HG02798 (cell line): ENCODE measurements at regions not wholly inside any gene's neighbourhood (a gene's known extent, or its start where the extent isn't known, plus 50 kb on each side); places are given as distances from the start of the nearest gene placed in this dataset.
"Not testable (repeated sequence)": the region's sequence is repeated elsewhere in the genome, so short reads cannot be mapped to it uniquely, and the experiment has no call there.

ENCODE experiments used
- ATAC-seq: cut with Tn5 transposase; IDR thresholded peaks from one replicate; pipeline ENCODE4 v1.9.1; 2021; ENCODE audit warnings: mild to moderate bottlenecking; ENCODE audit not compliant: unreplicated experiment, poor library complexity

DNA sequence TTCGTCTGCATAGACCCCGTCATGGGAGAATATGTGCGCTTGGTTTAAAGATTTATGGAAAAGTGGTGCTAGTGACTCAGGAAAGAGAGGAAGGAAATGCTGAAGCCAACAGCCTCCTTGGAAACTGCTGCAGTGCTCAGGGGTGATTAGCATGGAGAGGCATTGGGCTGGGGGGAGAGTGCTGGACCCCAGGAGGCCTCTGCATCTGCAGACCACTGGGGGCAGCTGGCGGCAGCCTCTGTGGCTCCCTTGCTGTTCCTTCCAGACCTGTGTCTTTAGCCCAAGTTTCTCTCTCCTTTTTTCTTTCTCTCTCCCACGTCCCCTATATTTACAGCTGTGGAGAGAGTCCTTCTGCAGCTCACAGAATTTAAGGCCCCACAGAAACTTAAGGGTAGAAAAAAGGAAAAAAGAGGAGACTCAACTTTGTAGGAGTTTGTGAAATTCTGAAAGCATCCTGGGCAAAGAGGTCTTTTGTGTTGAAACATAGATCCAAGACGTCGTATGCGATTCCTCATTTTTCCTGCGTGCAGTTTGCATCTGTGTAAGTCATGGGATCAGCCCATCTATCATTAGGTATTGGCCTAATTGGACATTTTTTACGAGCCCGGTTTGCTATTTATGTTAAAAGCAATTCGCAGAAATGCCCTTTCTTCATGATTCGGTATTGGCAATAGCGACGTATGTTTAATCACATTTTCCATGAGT is 116.2 kb upstream of the ZNF536 start:
- ATAC-seq: no peak

DNA sequence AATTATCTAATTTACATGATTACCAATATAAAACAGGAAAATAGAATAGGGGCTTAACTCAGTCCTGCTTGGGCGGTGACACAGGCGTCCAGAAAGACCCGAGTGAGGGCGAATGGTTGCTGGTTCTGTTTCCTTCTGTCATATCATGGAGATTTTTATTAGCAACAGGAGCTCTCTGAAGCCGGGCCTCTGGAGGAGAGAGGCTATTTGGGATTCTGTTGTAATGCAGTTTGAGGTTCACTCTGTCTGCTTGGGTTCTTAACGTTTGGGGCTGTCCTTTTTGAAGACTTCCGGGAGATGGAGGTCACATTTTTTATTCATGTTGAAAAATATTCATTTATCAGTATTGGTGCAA is 115.7 kb upstream of the ZNF536 start:
- ATAC-seq: no peak

DNA sequence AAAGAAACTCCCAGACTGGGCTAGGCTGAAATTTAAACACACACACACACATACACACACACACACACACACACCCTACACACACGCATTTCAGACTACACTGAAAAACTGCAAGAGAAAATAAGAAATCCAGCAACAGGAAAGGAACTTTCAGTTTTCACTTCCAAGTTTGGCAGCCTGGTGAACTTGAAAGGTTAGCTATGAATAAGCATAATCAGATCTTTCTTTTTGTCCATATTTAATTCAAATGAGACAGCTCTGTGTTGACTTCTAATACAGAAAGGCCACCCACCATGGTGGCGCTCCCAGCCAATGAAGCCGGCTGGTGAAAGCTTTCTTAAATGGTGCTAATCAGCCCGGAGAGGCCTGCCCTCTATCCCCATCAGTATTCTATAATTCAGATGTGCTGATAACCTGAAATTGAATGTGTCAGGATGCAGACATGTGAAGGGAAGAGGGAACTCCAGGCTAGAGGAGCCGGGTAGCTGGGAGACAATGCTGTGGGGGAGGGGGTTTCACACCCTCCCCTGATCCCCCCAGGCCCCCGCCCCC is 108.3 kb upstream of the ZNF536 start:
- ATAC-seq: no peak

DNA sequence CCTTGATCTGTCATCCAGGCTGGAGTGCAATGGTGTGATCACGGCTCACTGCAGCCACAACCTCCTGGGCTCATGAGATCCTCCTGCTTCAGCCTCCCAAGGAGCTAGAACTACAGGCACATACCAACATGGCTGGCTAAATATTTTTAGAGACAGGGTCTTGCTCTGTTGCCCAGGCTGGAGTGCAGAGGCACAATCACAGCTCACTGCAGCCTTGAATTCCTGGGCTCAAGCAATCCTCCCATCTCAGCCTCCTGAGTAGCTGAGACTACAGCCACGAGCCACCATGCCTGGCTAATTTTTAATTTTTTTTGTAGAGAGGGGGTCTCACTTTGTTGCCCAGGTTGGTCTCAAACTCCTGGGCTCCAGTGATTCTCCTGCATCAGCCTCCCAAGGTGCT is 106.3 kb upstream of the ZNF536 start:
- not testable (repeated sequence) for ATAC-seq

DNA sequence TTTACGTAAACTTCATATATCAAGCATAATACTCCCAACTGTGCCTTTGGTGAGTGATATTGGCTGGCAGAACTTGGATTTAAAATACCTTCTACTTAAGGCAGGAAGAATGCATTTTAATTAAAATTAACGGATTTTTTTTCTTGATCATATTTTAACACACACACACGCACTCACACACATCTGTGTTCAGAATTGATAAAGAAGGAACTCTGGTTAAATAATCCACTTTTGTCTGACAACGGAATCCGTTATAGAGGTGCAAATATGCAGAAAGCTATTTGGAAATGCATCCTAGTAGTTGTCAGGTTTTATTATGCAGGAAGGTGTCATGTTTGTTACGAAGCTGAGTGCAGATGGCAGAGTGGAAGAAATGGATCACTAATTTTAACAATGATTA is 105.5 kb upstream of the ZNF536 start:
- ATAC-seq: no peak

DNA sequence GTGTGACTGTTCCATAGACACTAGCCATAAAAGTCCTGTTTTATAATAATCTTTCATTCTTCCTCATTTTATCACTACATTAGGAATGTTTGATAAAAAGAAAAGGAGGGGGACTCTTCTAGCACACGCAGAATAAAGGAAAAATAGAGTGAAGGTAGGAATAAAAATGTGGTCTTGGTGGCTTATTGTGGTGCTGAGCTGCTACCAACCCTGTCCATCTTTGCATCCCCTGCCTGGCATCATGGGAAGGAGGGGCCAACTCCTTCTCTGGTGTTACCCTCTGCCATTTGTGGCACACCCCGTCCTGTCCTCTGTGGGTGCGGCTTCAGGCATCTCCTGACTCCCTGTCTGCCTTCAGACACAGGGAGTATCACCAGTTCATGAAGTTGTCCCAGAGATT is 104.9 kb upstream of the ZNF536 start:
- no peak for ATAC-seq

DNA sequence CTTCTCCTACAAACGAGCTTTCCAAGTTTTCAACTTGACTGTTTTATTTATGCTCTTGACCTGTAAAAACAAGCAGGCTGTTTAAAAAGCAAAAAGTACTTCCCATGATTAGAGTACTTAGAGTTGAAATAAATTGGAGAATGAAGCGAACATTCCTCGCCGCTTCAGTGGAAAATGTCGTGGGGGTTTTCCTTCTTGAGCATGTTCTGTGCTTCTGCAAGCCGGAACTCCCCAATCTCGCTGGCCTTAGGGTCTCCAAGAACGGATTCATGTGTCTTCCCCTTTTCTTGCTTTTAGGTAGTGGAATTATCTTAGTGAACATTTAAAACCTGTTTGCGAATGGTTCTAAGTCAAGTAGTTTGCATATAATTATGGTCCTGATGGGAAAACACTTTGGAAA is 103.6 kb upstream of the ZNF536 start:
- no peak for ATAC-seq

DNA sequence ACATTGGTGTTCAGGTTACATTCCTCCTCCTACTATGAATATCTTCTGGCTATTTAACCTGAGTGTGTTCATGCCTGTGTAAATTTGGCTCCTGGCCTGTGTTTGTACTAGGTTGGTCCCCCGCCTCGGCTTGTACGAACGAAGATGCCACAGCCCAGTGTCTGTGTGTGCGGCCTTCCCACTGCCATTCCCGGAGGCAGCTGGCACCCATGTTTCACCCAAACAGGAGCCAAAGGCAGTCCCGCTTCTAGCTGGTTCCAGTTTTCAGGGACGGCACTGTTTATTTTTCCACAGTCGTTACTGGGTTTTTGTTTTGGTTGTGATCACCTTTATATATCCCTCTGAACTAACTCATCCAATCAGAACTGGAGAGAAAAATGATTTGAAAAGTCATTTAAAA is 102.5 kb upstream of the ZNF536 start:
- no peak for ATAC-seq

DNA sequence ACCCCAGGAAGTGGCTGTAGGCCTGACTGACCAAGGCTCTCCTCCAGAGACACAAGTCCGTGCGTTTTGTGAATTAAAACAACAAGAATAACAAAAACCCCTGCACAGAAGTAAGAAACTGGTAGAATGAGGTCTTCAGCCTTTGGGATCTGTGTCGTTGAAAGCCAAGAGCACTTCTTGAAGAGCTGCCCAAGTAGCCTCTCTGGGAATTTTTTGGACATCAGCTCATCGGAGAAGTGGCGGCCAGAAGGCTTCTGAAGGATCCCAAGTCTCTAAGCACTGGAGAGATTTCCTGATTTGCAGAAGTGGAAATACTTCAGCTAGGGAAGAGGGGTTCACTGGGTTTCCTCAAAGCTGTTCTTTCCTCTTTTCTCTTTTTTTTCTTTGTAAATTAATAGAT is 100.4 kb upstream of the ZNF536 start:
- no peak for ATAC-seq

DNA sequence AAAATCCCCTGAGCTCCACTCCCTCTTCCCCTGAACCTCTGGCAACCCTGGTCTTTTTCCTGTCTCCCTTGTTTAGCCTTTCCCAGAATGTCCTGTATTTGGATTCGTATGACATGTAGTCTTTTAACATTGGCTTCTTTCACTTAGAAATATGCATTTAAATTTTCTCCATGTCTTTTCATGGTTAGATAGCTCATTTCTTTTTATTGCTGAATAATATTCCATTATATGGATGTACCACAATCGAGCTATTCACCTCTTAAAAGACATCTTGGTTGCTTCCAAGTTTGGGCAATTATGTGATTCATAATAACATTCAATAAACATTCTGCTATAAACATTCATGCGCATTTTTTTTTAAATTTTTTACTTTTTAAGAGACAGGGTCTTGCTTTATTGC is 99.6 kb upstream of the ZNF536 start:
- no peak for ATAC-seq

DNA sequence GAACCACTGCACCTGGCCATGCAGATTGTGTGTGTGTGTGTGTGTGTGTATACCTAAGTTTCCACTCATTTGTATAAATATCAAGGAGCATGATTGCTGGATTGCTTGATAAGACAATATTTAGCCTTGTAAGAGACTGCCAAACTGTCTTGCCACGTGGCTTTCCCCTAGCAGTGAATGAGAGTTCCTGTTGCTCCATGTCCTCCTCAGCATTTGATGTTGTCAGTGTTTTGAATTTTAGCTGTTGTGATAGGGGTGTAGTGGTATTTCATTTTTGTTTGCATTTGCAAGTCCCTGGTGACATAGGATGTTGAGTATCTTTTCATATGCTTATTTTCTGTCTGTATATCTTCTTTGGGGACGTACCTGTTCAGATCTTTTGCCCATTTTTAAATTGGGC is 99.0 kb upstream of the ZNF536 start:
- ATAC-seq: no peak

DNA sequence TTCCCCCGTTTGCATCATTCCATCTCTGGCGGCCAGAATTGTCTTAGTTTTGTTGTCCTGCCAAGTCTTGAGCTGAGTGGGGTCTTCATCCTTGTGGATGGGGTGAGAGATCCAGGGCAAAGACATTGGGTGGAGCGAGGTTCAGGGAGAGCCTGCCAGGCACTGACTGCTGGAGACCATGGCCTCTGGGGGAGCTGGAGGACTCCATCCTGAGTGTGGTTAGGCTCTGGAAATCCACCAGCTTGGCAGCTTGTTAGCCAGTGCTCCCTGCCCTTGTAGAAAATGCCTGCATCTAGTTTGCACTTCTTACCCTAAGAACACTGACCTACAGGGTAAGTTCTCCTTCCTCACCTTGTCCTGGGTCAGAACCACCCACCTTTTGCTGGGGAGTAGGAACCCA is 97.2 kb upstream of the ZNF536 start:
- no peak for ATAC-seq

DNA sequence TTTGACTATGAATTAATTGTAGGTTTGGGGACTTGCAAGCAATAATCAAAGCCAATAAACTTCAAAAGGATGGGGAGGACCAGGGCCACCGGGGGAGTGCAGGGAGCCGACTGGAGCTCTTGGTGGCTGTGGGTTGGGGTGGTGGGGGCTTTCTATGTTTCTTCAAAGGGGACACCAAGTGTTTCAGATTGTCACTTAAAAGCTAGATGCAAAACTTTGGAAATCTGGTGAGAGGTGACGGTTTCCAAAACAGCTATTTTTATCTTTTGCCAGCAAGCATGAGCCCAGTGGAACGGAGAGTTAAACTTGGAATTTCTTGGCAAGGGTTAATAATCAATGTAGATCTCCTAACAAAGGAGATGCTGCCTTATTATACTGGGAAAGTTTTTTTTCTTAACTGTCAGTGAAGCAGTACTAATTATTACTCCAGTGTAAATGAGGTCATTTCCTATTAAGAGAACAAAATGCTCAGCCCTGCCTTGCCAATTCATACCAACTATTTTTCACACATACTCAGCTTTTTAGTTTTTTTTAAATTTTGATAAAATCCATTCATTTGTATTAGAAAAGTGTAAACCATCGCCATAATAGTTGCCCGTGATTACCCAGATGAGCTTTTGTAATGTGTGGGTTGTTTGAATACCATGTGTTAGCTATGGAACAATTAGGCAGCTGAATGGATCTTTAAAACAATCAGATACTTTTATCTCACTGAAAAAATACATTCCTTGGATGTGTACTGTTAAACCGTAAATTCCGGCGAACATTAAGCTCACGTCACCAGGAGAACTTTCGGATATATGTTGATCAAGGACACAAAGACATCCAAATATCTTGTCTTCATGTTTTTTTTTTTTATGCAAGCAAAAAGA is 95.9 kb upstream of the ZNF536 start:
- no peak for ATAC-seq

DNA sequence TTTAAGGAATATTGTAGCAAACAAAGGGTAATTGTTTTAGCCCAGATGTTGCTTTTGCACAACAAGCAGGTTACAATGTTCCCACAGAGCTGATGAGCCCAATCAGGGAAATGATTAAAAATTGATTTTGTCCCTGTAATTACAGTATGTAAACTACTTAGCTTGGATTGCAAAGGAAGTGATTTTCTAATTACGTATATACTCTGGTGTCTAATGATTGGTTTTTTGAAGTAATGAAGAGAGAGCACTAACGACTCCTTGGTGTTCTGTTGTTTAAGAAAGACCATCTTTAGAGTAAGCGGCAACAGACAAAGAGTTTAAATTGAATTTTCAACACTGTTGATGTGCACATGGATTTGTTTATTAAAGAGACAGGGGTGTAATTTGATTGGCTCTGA is 95.3 kb upstream of the ZNF536 start:
- ATAC-seq: no peak

DNA sequence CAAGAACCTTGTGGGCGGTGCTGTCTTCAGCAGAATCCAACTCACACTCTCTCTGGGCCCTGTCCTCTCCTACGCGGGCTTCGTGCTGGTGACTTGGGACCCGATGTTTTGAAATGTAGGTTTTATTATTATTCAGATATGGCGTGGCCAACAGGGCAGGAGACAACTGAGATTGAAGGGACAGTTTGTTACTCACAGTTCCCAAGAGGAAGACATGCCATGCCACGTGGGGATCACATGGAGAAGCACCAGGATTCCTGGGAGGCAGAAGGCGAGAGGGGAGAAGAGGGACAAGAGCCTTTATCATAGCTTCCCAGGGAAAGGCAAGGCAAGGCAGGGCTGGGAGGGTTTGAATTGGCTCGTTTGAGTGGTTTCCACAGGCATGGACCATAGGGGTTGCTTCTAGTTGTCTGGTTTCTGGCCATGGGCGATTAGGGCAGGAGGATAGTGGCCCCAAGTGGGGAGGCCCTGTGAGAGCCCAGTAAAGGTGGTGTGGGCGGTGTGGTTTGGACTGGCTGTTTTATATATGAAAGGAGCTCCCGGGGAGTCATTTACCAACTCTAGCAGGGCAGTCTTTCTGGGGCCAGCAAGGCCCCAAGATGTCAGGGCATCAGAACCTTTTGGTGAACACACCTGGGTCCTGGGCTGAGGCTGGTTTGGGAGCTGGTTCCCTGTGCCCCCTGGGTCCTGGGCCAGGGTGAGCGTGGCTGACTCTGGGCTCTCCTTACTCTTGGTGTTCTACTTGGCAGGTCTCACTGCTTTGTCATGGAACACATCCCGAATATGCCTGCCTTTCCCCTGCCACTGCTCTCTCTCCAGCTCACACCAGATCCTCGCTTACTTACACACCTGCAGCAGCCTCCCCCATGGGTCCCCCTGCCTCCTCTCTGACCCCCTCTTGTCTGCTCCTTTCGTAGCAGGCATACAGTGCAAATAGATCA is 94.0 kb upstream of the ZNF536 start:
- ATAC-seq: no peak

DNA sequence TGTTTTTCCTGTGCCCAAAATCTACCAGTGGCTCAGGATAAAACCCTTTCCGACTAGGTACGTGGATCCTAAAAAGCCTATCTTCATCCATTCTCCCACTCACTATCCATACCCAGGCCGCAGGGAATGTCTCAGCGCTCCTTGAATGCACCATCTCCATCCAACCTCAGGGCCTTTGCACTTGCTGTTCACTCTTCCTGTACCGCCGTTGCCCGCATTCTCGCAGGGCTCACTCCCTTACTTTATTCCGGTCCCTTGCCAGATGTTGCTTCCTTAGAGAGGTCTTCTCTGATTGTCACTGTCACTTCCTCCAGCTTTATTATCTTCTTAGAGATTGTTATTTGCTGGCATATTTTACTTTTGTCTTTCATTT is 93.3 kb upstream of the ZNF536 start:
- no peak for ATAC-seq

DNA sequence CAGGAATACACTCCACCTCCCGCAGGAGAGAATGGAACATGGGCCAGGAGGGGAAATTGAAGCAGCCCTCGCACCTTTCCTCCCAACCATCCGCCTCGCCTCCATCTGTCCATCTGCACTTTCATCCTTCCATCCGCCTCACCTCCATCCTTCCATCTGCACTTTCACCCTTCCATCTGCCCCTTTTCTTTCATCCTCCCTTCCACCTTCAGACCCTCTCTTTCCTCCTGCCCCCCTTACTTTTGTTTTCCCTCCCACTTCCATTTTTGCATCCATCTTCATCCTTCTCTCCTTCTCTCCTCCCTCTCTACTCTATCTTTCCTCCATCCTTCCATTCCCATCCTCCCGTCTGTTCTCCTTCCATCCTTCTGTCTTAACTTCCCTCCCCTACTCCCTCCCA is 92.2 kb upstream of the ZNF536 start:
- no peak for ATAC-seq

DNA sequence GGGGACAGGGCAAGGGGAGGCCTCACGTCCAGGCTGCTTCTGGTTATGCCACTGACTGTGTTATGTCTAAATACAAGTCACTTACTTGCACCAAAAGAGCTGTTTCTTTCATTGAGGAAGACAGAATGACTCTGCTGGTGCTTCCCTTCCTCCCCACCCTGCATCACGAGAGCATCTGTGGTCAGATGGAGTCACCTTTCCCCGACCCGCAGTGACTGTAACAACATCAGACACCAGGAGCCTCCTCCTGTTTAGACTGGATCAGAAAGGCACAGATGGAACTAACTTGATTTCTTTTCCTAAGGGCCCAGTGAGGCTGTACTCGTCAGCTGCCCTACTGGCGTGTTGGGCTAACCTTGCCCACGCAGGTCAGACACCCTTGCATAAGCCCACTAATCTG is 90.3 kb upstream of the ZNF536 start:
- no peak for ATAC-seq

DNA sequence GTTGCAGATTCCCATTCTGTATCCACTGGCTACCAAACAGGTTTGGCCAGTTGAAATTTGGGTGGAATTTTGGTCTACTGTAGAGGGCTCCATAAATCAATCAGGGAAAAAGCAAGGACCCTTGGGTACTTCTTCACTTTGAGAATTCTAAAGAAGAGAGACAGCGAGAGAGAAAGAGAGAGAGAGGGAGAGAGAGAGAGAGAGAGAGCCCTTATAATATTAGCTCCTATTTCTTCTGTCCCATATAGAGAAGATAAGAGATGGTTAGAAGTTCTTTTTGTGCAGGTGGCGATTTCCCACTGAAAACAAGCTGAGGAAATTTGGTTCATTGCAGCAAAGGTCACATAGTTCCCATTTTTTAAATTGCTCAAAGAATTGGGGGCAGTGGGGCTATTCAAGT is 88.6 kb upstream of the ZNF536 start:
- no peak for ATAC-seq

DNA sequence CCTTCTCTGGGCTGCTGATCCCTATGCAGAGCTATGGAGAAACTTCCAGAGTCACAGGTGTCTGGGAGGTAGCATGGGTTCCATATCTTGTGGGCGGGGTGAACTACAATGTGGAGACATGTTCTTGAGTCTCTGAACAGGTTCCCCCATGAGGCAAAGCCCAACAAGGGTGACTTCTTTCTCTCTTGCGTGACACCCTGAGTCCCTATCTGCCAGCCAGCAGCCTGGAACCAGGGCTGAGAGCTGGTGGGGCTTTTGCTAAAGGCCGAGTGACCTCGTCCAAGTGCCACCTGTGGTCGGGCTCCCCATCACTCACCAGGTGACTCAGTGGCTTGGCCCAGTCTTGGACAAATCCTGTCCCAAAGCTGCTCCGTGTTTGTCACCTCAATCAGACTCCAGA is 88.0 kb upstream of the ZNF536 start:
- no peak for ATAC-seq

DNA sequence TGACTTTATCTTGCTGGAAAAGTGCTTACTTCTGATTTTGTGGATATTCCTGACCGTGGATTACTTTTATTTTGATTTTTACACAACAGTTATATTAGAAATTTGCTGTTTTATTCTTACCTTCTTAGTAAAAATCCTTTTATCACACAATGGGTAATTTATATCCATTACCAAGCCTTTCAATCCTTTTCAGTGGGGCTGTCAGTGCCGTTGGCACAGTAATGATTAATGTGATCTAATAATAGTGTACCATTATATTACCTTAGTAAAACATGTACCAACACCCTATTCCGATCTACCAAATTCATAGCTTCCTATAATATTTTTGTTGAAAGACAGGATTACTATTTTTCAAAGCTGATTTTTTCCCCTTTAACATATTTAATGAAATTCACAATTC is 87.3 kb upstream of the ZNF536 start:
- ATAC-seq: no peak
